ENCODE measurements at regions not wholly inside any gene's neighbourhood (a gene's known extent, or its start where the extent isn't known, plus 50 kb on each side); places are given as distances from the start of the nearest gene placed in this dataset.

- WGBS, 2 donors (ENCODE audit: low coverage in 1 of 2), result 91 to 94% methylated on average over 7 of the region's 7 CpGs
- no peak for DNase-seq
- TF ChIP-seq POLR2A (IDR thresholded peaks at IDR 0.05) (no peak), CTCF (IDR thresholded peaks at IDR 0.05) (no peak), POLR2AphosphoS5 (IDR thresholded peaks at IDR 0.05) (no peak), EP300 (IDR thresholded peaks at IDR 0.05; ENCODE audit: low read depth) (no peak)
- Histone ChIP-seq H3K4me1 (peaks cover 0 to 6% (median 2%) of the 10 kb centered on the region in 4 donors), H3K4me3 (no peak overlapping the region), H3K27ac (no peak overlapping the region), H3K36me3 (no peaks in the 10 kb centered on the region), H3K27me3 (no peaks in the 10 kb centered on the region), H3K9me3 (no peaks in the 10 kb centered on the region)
- in situ Hi-C loops (cut with MboI; ENCODE audit: low pct_ligation_motif_present in 1 of 4, low pct_unique_long_range_greater_than_20kb in 1 of 4, low sequenced_read_pairs in 3 of 4), result no loop called here
- intact Hi-C loops (cut with DNase I; ENCODE audit: low total_unique reads), result no loop called here
Observed at GRCh38 chr1:229838204-229838603, 212.2 kb downstream of the URB2 start.

GRCh38 chr1:229839800-229840199 is 213.8 kb downstream of the URB2 start:
- H3K27ac ChIP-seq, result no peak overlapping the region
- in situ Hi-C loops (cut with MboI; ENCODE audit: low pct_ligation_motif_present in 1 of 4, low pct_unique_long_range_greater_than_20kb in 1 of 4, low sequenced_read_pairs in 3 of 4) (no loop called here), intact Hi-C loops (cut with DNase I; ENCODE audit: low total_unique reads) (no loop called here)
- TF ChIP-seq EP300 (IDR thresholded peaks at IDR 0.05; ENCODE audit: low read depth) (no peak), POLR2A (IDR thresholded peaks at IDR 0.05) (no peak), CTCF (IDR thresholded peaks at IDR 0.05) (no peak), POLR2AphosphoS5 (IDR thresholded peaks at IDR 0.05) (no peak)
- no peaks in the 10 kb centered on the region for H3K36me3 ChIP-seq
- no peaks in the 10 kb centered on the region for H3K27me3 ChIP-seq
- peaks cover 13 to 15% (median 15%) of the 10 kb centered on the region in 4 donors for H3K4me1 ChIP-seq
- WGBS, 2 donors (ENCODE audit: low coverage in 1 of 2), result 72 to 93% methylated on average over 2 to 3 of the region's 3 CpGs
- DNase-seq, result no peak
- no peak overlapping the region for H3K4me3 ChIP-seq
- no peaks in the 10 kb centered on the region for H3K9me3 ChIP-seq

- TF ChIP-seq EP300 (IDR thresholded peaks at IDR 0.05; ENCODE audit: low read depth) (no peak), POLR2AphosphoS5 (IDR thresholded peaks at IDR 0.05) (no peak)
- Histone ChIP-seq H3K27me3 (no peaks in the 10 kb centered on the region), H3K36me3 (no peaks in the 10 kb centered on the region), H3K27ac (no peak overlapping the region), H3K4me3 (no peak overlapping the region), H3K9me3 (no peaks in the 10 kb centered on the region), H3K4me1 (peaks cover 18 to 30% (median 22%) of the 10 kb centered on the region in 4 donors)
- in situ Hi-C loops (cut with MboI; ENCODE audit: low pct_ligation_motif_present in 1 of 4, low pct_unique_long_range_greater_than_20kb in 1 of 4, low sequenced_read_pairs in 3 of 4) (no loop called here), intact Hi-C loops (cut with DNase I; ENCODE audit: low total_unique reads) (no loop called here)
- 65 to 72% methylated on average over 5 of the region's 5 CpGs for WGBS, 2 donors (ENCODE audit: low coverage in 1 of 2)
- DNase-seq, result no peak
Observed at GRCh38 chr1:229841230-229841629, 215.2 kb downstream of the URB2 start.

- no peak for DNase-seq
Observed at GRCh38 chr1:229842302-229843255, 216.5 kb downstream of the URB2 start.

More at GRCh38 chr1:229842302-229843255, 216.5 kb downstream of the URB2 start:
- Histone ChIP-seq H3K36me3 (no peaks in the 10 kb centered on the region), H3K4me1 (peaks cover 18 to 39% (median 27%) of the 10 kb centered on the region in 4 donors), H3K9me3 (no peaks in the 10 kb centered on the region), H3K27ac (no peak overlapping the region), H3K4me3 (no peak overlapping the region), H3K27me3 (no peaks in the 10 kb centered on the region)
- no peak for TF ChIP-seq EP300 (IDR thresholded peaks at IDR 0.05; ENCODE audit: low read depth)
- TF ChIP-seq POLR2AphosphoS5 (IDR thresholded peaks at IDR 0.05), result no peak
- no peak for TF ChIP-seq CTCF (IDR thresholded peaks at IDR 0.05)
- no peak for TF ChIP-seq POLR2A (IDR thresholded peaks at IDR 0.05)
- 73 to 75% methylated on average over 8 to 10 of the region's 10 CpGs for WGBS, 2 donors (ENCODE audit: low coverage in 1 of 2)
- intact Hi-C loops (cut with DNase I; ENCODE audit: low total_unique reads) (no loop called here), in situ Hi-C loops (cut with MboI; ENCODE audit: low pct_ligation_motif_present in 1 of 4, low pct_unique_long_range_greater_than_20kb in 1 of 4, low sequenced_read_pairs in 3 of 4) (no loop called here)
